PC-3 (cell line): ENCODE measurements at regions not wholly inside any gene's neighbourhood (a gene's known extent, or its start where the extent isn't known, plus 50 kb on each side); places are given as distances from the start of the nearest gene placed in this dataset.
A peak's percentile ranks its signal among the peaks of the same experiment; 100 is the strongest.

Source experiments
- ATAC-seq: fragments of 200-7000 bp; cut with Tn5 transposase; 2 replicates; pipeline ENCODE4 v1.9.1; 2020; ENCODE audit warnings: mild to moderate bottlenecking, moderate library complexity
- BruUV-seq: library from RNA; stranded (reverse); fragments of 400-500 nt; replicated peaks from 2 replicates; lab custom pipeline; 2021; lab: Mats Ljungman, UMichigan
- CTCF ChIA-PET: fragments of 300-600 bp; sonication (Branson Sonifier 250); formaldehyde crosslinking; loops from one replicate; lab custom pipeline; 2022; ENCODE audit warnings: antibody characterized with exemption; lab: Charles Lee
- POLR2A ChIA-PET: fragments of 300-600 bp; sonication (Branson Sonifier 250); formaldehyde crosslinking; loops from one replicate; lab custom pipeline; 2022; ENCODE audit warnings: antibody characterized with exemption; ENCODE audit not compliant: unreplicated experiment; lab: Charles Lee
- DNase-seq: peaks from one replicate; pipeline ENCODE4 v3.0.0-alpha.2; 2015
- H2AFZ ChIP-seq: fragments of 300-600 bp; sonication (generic); 2 replicates; pipeline ENCODE4 v1.6.0; 2016; ENCODE audit warnings: antibody characterized with exemption, low read length
- H3F3A ChIP-seq: fragments of 300-600 bp; sonication (generic); one replicate; pipeline ENCODE4 v1.6.0; 2017; ENCODE audit warnings: antibody characterized with exemption, low read length, control low read depth, mild to moderate bottlenecking; ENCODE audit not compliant: unreplicated experiment
- H3K27ac ChIP-seq: fragments of 300-600 bp; sonication (generic); 2 replicates; pipeline ENCODE4 v1.5.1; 2016; ENCODE audit warnings: mild to moderate bottlenecking, low read length
- H3K27me3 ChIP-seq: fragments of 300-600 bp; sonication (generic); 2 replicates; pipeline ENCODE4 v1.6.1; 2016; ENCODE audit warnings: low read length, mixed read lengths
- H3K36me3 ChIP-seq: fragments of 300-600 bp; sonication (generic); 2 replicates; pipeline ENCODE4 v1.6.1; 2016; ENCODE audit warnings: low read depth, mixed run types, low read length, mixed read lengths
- H3K4me1 ChIP-seq: fragments of 300-600 bp; sonication (generic); 2 replicates; pipeline ENCODE4 v1.5.1; 2016; ENCODE audit warnings: low read length; ENCODE audit not compliant: insufficient read depth
- H3K4me2 ChIP-seq: fragments of 300-600 bp; sonication (generic); 2 replicates; pipeline ENCODE4 v1.6.0; 2016; ENCODE audit warnings: low read length
- H3K4me3 ChIP-seq: fragments of 300-600 bp; sonication (generic); 2 replicates; pipeline ENCODE4 v1.5.1; 2016; ENCODE audit warnings: mild to moderate bottlenecking, low read length, mixed read lengths
- H3K79me2 ChIP-seq: fragments of 300-600 bp; sonication (generic); 2 replicates; pipeline ENCODE4 v1.6.1; 2017; ENCODE audit warnings: low read length, mixed read lengths
- H3K9ac ChIP-seq: fragments of 300-600 bp; sonication (generic); 2 replicates; pipeline ENCODE4 v1.6.0; 2016; ENCODE audit warnings: mild to moderate bottlenecking, low read length
- H3K9me2 ChIP-seq: fragments of 300-600 bp; sonication (generic); replicated peaks from 2 replicates; pipeline ENCODE4 v1.6.1; 2016; ENCODE audit warnings: mixed run types, low read length, mixed read lengths
- H3K9me3 ChIP-seq: fragments of 300-600 bp; sonication (generic); 2 replicates; pipeline ENCODE4 v1.6.1; 2016; ENCODE audit warnings: low read length, mixed read lengths
- H4K20me1 ChIP-seq: fragments of 300-600 bp; sonication (generic); 2 replicates; pipeline ENCODE4 v1.6.1; 2016; ENCODE audit warnings: low read length, mixed read lengths
- CTCF ChIP-seq: fragments of 300-600 bp; sonication (generic); conservative IDR thresholded peaks from 2 replicates; pipeline ENCODE4 v1.5.1; 2017; ENCODE audit warnings: antibody characterized with exemption, low read depth, mild to moderate bottlenecking, low read length
- EZH2 ChIP-seq: fragments of 300-600 bp; sonication (generic); IDR thresholded peaks from one replicate; pipeline ENCODE4 v1.6.1; 2017; ENCODE audit warnings: antibody characterized with exemption, mild to moderate bottlenecking, low read length; ENCODE audit not compliant: unreplicated experiment
- EZH2phosphoT487 ChIP-seq: fragments of 300-600 bp; sonication (generic); IDR thresholded peaks from 2 replicates; pipeline ENCODE4 v1.6.1; 2018; ENCODE audit warnings: mild to moderate bottlenecking, antibody characterized with exemption, low read length, borderline replicate concordance
- intact Hi-C: fragments of 100-400 bp; cut with micrococcal nuclease; formaldehyde crosslinking; loops from 2 replicates; pipeline ENCODE4 v1.9.0; 2023

DNA sequence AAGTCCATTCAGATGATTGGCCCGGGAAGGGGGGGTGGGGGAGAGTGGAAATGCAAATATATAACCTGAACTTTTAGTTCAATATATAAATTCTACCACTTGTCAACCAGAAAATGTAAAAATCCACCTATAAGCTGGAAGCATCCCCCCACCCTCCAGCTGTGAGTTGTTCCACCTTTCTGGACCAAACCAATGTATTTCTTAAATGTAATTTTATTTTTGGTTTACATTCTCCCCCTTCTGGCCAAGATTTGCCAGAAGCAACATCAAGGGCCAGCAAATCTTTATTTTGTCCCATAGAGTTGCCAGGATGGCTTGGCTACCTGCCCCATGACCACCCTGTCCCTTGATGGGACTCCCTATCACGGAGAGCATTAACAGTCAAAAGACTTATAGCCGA is 545.7 kb downstream of the TBL1XR1 start:
- BruUV-seq = no TSS peak
- CTCF ChIA-PET = interaction anchor here (0.6 kb wide), 1 partner anchor 136 kb away, joined by 3 read pairs; no protein-coding TSS in a partner anchor

GRCh38 chr3:176650478-176650877 is 546.8 kb downstream of the TBL1XR1 start:
- ChIA-PET CTCF (interaction anchor here (0.6 kb wide), 1 partner anchor 72 kb away, joined by 3 read pairs; no protein-coding TSS in a partner anchor), POLR2A (no interaction called here)
- BruUV-seq = no TSS peak
- Histone ChIP-seq H4K20me1 (no peaks in the 10 kb centered on the region), H3K27me3 (no peaks in the 10 kb centered on the region), H3K4me1 (no peaks in the 10 kb centered on the region), H3K27ac (no peak overlapping the region), H3K79me2 (no peaks in the 10 kb centered on the region), H3K36me3 (no peaks in the 10 kb centered on the region), H3K9me3 (no peaks in the 10 kb centered on the region), H3K9me2 (no peaks in the 10 kb centered on the region), H3K4me3 (no peak overlapping the region), H2AFZ (no peak overlapping the region), H3K4me2 (no peak overlapping the region), H3K9ac (no peak overlapping the region), H3F3A (no peaks in the 10 kb centered on the region)
- TF ChIP-seq EZH2phosphoT487 = no peak
- TF ChIP-seq EZH2 = no peak
- TF ChIP-seq CTCF = peak; percentile 50
- peak; percentile 23 for DNase-seq
- 0 out of 2 replicates have a peak, but pooled peaks have one; percentile 18 for ATAC-seq
- intact Hi-C loops = loop anchor here (5.0 kb wide), 1 partner anchor 73 kb away; no protein-coding TSS in a partner anchor

More for the DNA sequence above, 545.7 kb downstream of the TBL1XR1 start:
- no peak for TF ChIP-seq EZH2phosphoT487
- no peak for TF ChIP-seq EZH2
- no peak; the same call in 1 of the 2 replicates for TF ChIP-seq CTCF
- DNase-seq (peak; percentile 5), ATAC-seq (no peak; the same call in 1 of the 2 replicates)
- Histone ChIP-seq H3K4me3 (no peak overlapping the region), H3K9ac (no peak overlapping the region), H3K9me3 (no peaks in the 10 kb centered on the region), H3K4me1 (no peaks in the 10 kb centered on the region), H3K9me2 (no peaks in the 10 kb centered on the region), H3F3A (no peaks in the 10 kb centered on the region), H3K4me2 (no peak overlapping the region), H4K20me1 (no peaks in the 10 kb centered on the region), H3K27me3 (no peaks in the 10 kb centered on the region), H3K36me3 (no peaks in the 10 kb centered on the region), H3K79me2 (no peaks in the 10 kb centered on the region), H3K27ac (no peak overlapping the region), H2AFZ (no peak overlapping the region)
- POLR2A ChIA-PET = no interaction called here
- intact Hi-C loops = loop anchor here (1.0 to 5.0 kb wide), 2 partner anchors 74 to 137 kb away; no protein-coding TSS in a partner anchor

DNA sequence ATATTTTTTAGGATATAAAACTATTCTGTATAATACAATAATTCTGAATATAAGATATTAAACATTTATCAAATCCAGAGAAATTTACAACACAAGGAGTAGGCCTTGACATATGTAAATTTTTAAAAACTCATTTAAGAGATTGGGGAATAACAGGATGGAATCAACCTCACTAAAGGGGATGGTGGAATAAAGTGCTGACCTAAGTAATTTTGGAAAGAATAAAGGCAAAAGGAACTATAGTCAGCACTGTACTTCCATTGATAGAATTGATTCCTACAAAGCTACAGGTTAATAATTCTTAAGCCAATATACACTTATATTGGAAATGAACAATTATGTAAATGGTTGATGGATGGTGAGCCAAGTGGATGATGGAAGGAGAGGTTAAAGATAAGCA is 549.3 kb downstream of the TBL1XR1 start:
- Histone ChIP-seq H4K20me1 (no peaks in the 10 kb centered on the region), H3K36me3 (no peaks in the 10 kb centered on the region), H3K4me1 (no peaks in the 10 kb centered on the region), H3K27ac (no peak overlapping the region), H2AFZ (no peak overlapping the region), H3K9me2 (no peaks in the 10 kb centered on the region), H3K27me3 (no peaks in the 10 kb centered on the region), H3K4me2 (no peak overlapping the region), H3K79me2 (no peaks in the 10 kb centered on the region), H3K9ac (no peak overlapping the region), H3F3A (no peaks in the 10 kb centered on the region), H3K9me3 (no peaks in the 10 kb centered on the region), H3K4me3 (no peak overlapping the region)
- CTCF ChIA-PET = no interaction called here
- POLR2A ChIA-PET = no interaction called here
- DNase-seq = no peak
- TF ChIP-seq EZH2phosphoT487 (no peak), EZH2 (no peak), CTCF (no peak)
- intact Hi-C loops = no loop called here
- no peak for ATAC-seq
- BruUV-seq = no TSS peak
